ENCODE measurements at regions not wholly inside any gene's neighbourhood (a gene's known extent, or its start where the extent isn't known, plus 50 kb on each side); places are given as distances from the start of the nearest gene placed in this dataset.
"Not testable (repeated sequence)": the region's sequence is repeated elsewhere in the genome, so short reads cannot be mapped to it uniquely, and the experiment has no call there.

GRCh38 chr3:109480014-109480413 is 142.7 kb upstream of the DPPA4 start:
- DNase-seq: no peak

- no peak for DNase-seq
These were observed 141.3 kb upstream of the DPPA4 start for GRCh38 chr3:109478614-109479013.

DNA sequence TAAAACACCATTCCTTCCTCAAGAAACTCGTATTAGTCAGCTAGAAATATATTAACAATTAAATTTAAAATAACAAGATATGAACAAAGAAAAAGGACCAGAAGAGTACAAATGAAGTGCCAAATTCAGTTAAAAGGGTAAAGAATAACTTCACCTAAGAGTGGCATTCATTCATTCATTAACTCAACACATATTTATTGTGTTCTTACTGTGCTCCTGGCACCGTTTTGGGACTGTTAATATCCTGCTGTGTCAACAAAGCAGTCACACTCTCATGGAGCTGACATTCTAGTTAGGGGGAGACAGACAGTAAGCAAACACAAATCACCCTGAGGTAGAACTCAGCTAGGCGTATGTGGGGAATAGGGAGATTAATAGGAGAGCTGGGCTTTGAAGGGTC is 123.6 kb upstream of the DPPA4 start:
- DNase-seq: no peak

GRCh38 chr3:109445210-109445609 is 107.9 kb upstream of the DPPA4 start:
- no peak for DNase-seq

DNA sequence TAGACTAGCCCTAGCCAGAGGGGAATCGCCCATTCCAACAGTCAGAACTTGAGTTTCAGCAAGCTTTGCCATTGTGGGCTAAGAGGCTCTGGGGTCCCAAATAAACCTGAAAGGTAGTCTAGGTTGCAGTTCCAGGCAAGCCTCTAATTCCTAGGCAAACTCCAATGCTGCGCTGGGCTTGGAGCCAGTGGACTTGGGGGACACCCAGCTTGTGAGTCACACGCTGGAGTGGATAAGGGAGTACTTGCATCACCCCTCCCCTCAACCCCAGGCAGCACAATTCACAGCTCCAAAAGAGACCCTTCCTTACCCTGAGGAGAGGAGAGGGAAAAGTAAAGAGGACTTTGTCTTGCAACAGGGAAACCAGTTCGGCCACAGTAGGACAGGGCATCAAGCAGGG is 105.2 kb upstream of the DPPA4 start:
- DNase-seq: no peak

DNA sequence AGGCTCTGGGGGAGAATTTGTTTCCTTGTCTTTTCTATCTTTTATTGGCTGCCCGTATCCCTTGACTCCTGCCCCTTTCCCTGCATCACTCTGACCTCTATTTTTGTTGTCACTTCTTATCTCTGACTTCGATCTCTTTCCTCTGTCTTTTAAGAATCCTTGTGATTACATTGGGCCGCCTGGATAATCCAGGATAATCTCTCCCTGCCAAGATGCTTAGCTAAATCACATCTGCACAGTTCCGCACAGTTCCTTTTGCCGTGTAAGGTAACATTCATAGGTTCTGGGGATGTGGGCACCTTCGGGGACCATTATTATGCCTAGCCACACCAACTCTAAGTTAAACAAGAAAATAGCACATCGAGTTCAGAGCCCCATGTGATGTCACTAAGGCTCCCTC is 103.0 kb upstream of the DPPA4 start:
- DNase-seq: no peak

DNA sequence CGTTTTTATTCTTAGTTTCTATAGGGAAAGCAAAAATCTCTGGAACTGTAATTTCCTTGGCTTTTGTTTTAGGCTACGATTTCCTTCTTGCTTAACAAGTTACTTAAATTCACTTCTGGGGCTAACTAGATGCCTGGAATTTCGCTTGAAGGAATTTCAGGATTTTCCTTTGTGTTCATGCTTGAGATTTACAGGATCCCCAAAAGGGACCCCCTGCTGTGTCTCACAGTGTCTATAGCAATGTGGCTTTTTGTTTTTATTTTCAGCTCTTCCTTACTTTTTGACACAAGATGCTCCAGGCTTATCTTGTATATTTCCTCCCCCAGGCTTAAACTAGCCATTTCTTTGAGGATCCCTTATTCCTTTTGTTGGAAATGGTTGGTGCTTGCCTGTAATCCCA is 95.5 kb upstream of the DPPA4 start:
- no peak for DNase-seq

DNA sequence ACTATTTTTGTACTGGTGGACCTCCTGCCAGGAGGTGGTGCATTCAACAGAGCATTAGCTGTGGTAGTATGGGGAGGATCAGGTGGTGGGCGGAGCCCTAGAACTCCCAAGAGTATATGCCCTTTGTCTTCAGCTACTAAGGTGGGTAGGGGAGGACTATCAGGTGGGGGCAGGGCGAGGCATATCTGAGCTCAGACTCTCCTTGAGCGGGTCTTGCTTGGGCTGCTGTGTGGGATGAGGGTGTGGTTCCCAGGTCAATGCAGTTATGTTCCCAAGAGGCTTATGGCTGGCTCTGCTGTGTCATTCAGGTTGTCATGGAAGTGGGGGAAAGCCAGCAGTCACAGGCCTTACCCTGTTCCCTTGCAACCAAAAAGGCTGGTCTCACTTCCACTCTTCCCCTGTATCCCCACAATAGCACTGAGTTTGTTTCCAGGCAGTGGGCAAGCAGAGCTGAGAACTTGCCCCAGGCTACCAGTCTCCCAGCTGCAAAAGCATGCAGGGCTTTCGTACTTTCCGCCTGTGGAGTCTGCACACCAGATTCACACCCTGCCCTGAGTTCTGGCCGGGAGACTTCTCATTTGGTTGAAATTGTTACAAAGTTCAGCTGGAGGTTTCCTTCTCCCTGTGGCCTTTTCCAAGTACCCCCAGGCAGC is 93.7 kb upstream of the DPPA4 start:
- no peak for DNase-seq

- no peak for DNase-seq
These were observed 75.7 kb upstream of the DPPA4 start for GRCh38 chr3:109413049-109413448.

GRCh38 chr3:109411547-109411946 is 74.2 kb upstream of the DPPA4 start:
- DNase-seq: no peak

- DNase-seq: no peak
These were observed 59.5 kb upstream of the DPPA4 start for GRCh38 chr3:109396806-109397205.

DNA sequence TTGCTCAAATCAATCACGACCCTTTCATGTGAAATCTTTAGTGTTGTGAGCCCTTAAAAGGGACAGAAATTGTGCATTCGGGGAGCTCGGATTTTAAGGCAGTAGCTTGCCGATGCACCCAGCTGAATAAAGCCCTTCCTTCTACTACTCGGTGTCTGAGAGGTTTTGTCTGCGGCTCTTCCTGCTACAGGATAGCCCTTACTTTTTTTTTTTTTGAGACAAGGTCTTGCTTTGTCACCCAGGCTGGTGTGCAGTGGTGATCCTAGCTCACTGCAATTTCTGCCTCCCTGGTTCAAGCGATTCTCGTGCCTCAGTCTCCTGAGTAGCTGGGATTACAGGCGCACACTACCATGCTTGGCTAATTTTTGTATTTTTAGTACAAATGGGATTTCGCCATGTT is 56.4 kb upstream of the DPPA4 start:
- not testable (repeated sequence) for DNase-seq

GRCh38 chr3:109392293-109392692 is 54.9 kb upstream of the DPPA4 start:
- no peak for DNase-seq

GRCh38 chr3:109387621-109388020 is 50.3 kb upstream of the DPPA4 start:
- no peak for DNase-seq

GRCh38 chr3:109387201-109387600 is 49.9 kb upstream of the DPPA4 start:
- peak; percentile 40 for DNase-seq

All from left kidney (tissue), 1 donor.